Gastrocnemius medialis (tissue), 4 donors: ENCODE measurements at regions not wholly inside any gene's neighbourhood (a gene's known extent, or its start where the extent isn't known, plus 50 kb on each side); places are given as distances from the start of the nearest gene placed in this dataset.

Experiments used
- ATAC-seq, 2 donors: fragments of 150-250 bp; one replicate each; pipeline ENCODE4 v1.9.1; 2016
- DNase-seq, 2 donors: peaks; one replicate each; pipeline ENCODE4 v3.0.0-alpha.2; 2019
- H3K27ac ChIP-seq, 4 donors: fragments of 200-600 bp; sonication (generic); 1 replicate in 1 of 4; 2 replicates in 3 of 4; pipeline ENCODE4 v1.5.1; 2016 to 2018; ENCODE audit warnings: mild to moderate bottlenecking in 2 of 4, moderate library complexity in 1 of 4
- H3K27me3 ChIP-seq, 3 donors: fragments of 200-600 bp; sonication (generic) in 2 of 3; 1 replicate in 1 of 3; 2 replicates in 2 of 3; pipeline versions ENCODE4 v1.5.1 to v1.6.0; 2016 to 2019; ENCODE audit warnings: mild to moderate bottlenecking in 1 of 3, moderate library complexity in 1 of 3
- H3K36me3 ChIP-seq, 2 donors: fragments of 200-600 bp; sonication (generic) in 1 of 2; one replicate each; pipeline ENCODE4 v1.5.1; 2017 to 2018
- H3K4me1 ChIP-seq, 2 donors: fragments of 200-600 bp; sonication (generic) in 1 of 2; one replicate each; pipeline ENCODE4 v1.5.1; 2016 to 2017; ENCODE audit warnings: mild to moderate bottlenecking in 2 of 2
- H3K4me3 ChIP-seq, 4 donors: fragments of 200-600 bp; sonication (generic) in 3 of 4; 1 replicate in 1 of 4; 2 replicates in 3 of 4; pipeline ENCODE4 v1.5.1; 2016 to 2019; ENCODE audit warnings: mild to moderate bottlenecking in 2 of 4
- H3K9me3 ChIP-seq, 3 donors: fragments of 200-600 bp; sonication (generic) in 2 of 3; 1 replicate in 1 of 3; 2 replicates in 2 of 3; pipeline ENCODE4 v1.5.1; 2016 to 2019
- POLR2A ChIP-seq, 2 donors: fragments of 450-650 bp; IDR thresholded peaks; one replicate each; pipeline ENCODE4 v1.6.1; 2017; ENCODE audit warnings: antibody characterized with exemption in 2 of 2, mild to moderate bottlenecking in 2 of 2, moderate library complexity in 2 of 2
- in situ Hi-C, 4 donors: fragments of 200-750 bp; cut with MboI; loops; one replicate each; pipeline versions ENCODE4 v1.15.0 to v1.8.0; 2017; ENCODE audit warnings: low sequenced_read_pairs in 4 of 4
- intact Hi-C: fragments of 100-400 bp; cut with DNase I; formaldehyde crosslinking; loops from one replicate; pipeline ENCODE4 v1.15.1; 2023; ENCODE audit warnings: low total_unique reads
- TF ChIP-seq, protein P1 (sequence below), 5 experiments: fragments of 450-650 bp in 3 of 5; fragments of 200-600 bp in 2 of 5; sonication (generic) in 2 of 5; IDR thresholded peaks in 4 of 5; conservative IDR thresholded peaks in 1 of 5; 1 replicate in 4 of 5; 2 replicates in 1 of 5; pipeline ENCODE4 v1.5.1; 2016 to 2019; ENCODE audit warnings: antibody characterized with exemption in 5 of 5, mild to moderate bottlenecking in 3 of 5, moderate library complexity in 3 of 5

DNA sequence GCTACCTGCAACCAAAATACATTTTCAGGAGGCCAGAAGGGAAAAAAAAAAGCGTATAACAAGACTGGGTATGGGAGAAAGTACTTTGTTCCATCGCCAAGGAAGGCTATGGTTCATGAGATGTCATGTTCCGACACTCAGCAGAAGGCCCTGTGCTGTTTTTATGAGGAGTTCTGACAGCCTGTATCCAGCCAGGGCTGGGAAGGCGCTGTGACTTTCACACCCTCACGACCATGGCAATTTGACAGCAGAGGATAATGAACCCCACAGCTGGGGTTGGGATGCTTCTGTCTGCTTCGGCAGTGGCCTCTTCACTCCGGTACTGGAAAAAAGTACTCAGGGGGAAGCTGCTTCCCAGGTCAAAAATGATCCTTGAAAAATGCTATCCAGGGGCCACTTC lies 154.4 kb downstream of the PRELID2 start:
- TF ChIP-seq, protein P1, sequence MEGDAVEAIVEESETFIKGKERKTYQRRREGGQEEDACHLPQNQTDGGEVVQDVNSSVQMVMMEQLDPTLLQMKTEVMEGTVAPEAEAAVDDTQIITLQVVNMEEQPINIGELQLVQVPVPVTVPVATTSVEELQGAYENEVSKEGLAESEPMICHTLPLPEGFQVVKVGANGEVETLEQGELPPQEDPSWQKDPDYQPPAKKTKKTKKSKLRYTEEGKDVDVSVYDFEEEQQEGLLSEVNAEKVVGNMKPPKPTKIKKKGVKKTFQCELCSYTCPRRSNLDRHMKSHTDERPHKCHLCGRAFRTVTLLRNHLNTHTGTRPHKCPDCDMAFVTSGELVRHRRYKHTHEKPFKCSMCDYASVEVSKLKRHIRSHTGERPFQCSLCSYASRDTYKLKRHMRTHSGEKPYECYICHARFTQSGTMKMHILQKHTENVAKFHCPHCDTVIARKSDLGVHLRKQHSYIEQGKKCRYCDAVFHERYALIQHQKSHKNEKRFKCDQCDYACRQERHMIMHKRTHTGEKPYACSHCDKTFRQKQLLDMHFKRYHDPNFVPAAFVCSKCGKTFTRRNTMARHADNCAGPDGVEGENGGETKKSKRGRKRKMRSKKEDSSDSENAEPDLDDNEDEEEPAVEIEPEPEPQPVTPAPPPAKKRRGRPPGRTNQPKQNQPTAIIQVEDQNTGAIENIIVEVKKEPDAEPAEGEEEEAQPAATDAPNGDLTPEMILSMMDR (IDR thresholded peaks at IDR 0.05 in 4 of 5, conservative IDR thresholded peaks at IDR 0.05 in 1 of 5), result no peak
- TF ChIP-seq POLR2A (IDR thresholded peaks at IDR 0.05), result no peak
- no peak for ATAC-seq
- in situ Hi-C loops, result loop anchor here (10.0 to 25.0 kb wide), 2 partner anchors 144 to 382 kb away; no protein-coding TSS in a partner anchor
- no peak for DNase-seq
- peaks cover 0 to 7% of the 10 kb centered on the region in 2 donors for H3K4me1 ChIP-seq
- no peaks in the 10 kb centered on the region for H3K36me3 ChIP-seq
- no peak overlapping the region for H3K27ac ChIP-seq
- H3K27me3 ChIP-seq, result no peaks in the 10 kb centered on the region
- H3K4me3 ChIP-seq, result no peak overlapping the region
- intact Hi-C loops, result loop anchor here (1.0 to 5.0 kb wide), 2 partner anchors 147 to 369 kb away; no protein-coding TSS in a partner anchor
- H3K9me3 ChIP-seq, result no peaks in the 10 kb centered on the region

DNA sequence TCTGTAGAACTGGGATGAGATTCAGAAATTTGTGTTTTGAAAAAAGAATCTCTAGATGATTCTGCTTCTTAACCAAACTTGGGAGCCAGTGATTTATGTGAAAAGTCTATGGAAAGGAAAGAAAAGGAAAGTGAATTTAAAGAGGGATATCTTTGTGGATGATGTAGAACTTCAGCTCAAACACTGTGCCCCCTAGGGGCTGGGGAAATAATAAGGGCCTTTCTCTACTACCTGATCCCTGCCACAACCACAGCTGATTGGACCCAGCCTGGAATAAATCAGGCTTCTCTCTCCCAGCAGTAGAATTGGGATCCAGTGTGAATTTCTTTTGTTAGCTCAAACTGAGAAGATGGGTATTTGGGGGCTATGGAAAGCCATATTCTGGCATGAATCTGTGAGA lies 155.0 kb downstream of the PRELID2 start:
- peaks cover 0 to 7% of the 10 kb centered on the region in 2 donors for H3K4me1 ChIP-seq
- no peak overlapping the region for H3K4me3 ChIP-seq
- intact Hi-C loops (loop anchor here (5.0 kb wide), 1 partner anchor 147 kb away; no protein-coding TSS in a partner anchor), in situ Hi-C loops (loop anchor here (10.0 to 25.0 kb wide), 2 partner anchors 145 to 382 kb away; no protein-coding TSS in a partner anchor)
- no peak for ATAC-seq
- no peak for DNase-seq
- no peaks in the 10 kb centered on the region for H3K27me3 ChIP-seq
- no peak overlapping the region for H3K27ac ChIP-seq
- no peaks in the 10 kb centered on the region for H3K9me3 ChIP-seq
- no peak for TF ChIP-seq POLR2A (IDR thresholded peaks at IDR 0.05)
- TF ChIP-seq, protein P1 (IDR thresholded peaks at IDR 0.05 in 4 of 5, conservative IDR thresholded peaks at IDR 0.05 in 1 of 5), result no peak
- no peaks in the 10 kb centered on the region for H3K36me3 ChIP-seq

DNA sequence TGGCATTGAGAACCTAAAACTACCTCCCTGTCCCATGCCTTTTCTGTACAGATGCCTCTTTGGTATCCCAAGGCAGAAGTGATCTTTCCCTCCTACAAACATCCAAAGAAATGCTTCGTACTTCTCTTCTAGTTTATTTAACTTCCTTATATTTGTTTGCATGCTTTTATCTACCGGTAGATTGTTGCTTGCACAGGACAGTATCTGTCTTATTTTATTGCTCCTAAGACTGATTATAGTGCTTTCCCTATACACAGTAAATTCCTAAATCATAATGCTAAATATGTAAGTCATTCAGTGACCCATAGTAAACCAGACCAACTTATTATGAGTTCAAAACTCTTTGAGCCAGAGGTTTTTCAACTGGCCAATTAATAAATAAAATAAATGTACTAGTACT lies 156.9 kb downstream of the PRELID2 start:
- intact Hi-C loops (no loop called here), in situ Hi-C loops (loop anchor here (25.0 kb wide), 1 partner anchor 384 kb away; no protein-coding TSS in a partner anchor)
- no peaks in the 10 kb centered on the region for H3K9me3 ChIP-seq
- H3K27ac ChIP-seq, result no peak overlapping the region
- TF ChIP-seq, protein P1 (IDR thresholded peaks at IDR 0.05 in 4 of 5, conservative IDR thresholded peaks at IDR 0.05 in 1 of 5), result no peak
- no peak for TF ChIP-seq POLR2A (IDR thresholded peaks at IDR 0.05)
- no peak for DNase-seq
- H3K4me1 ChIP-seq, result peaks cover 0 to 7% of the 10 kb centered on the region in 2 donors
- no peak for ATAC-seq
- no peaks in the 10 kb centered on the region for H3K27me3 ChIP-seq
- H3K4me3 ChIP-seq, result no peak overlapping the region
- H3K36me3 ChIP-seq, result no peaks in the 10 kb centered on the region

DNA sequence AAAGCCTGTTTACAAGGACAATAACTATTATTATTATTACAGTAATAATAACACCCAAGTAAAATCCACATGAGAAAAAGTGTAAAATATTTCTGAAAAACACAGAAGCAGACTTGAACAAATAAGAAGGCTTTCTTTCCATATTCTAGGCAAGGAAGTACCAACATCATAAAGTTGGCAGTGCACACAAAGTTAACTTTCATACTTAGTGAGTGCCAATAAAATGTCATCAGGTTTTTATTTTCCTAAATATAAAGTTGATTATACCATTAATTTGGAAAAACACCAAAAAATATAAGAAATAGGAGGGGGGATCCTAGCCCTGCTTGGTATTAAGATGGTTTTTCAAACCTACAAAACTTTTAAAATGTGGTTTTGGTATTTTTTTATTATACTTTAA lies 161.4 kb downstream of the PRELID2 start:
- no peak for TF ChIP-seq POLR2A (IDR thresholded peaks at IDR 0.05)
- TF ChIP-seq, protein P1 (IDR thresholded peaks at IDR 0.05 in 4 of 5, conservative IDR thresholded peaks at IDR 0.05 in 1 of 5), result no peak
- Histone ChIP-seq H3K36me3 (no peaks in the 10 kb centered on the region), H3K27me3 (no peaks in the 10 kb centered on the region), H3K27ac (no peak overlapping the region), H3K4me1 (no peaks in the 10 kb centered on the region), H3K9me3 (no peaks in the 10 kb centered on the region), H3K4me3 (no peak overlapping the region)
- ATAC-seq (no peak), DNase-seq (no peak)
- in situ Hi-C loops (no loop called here), intact Hi-C loops (no loop called here)

DNA sequence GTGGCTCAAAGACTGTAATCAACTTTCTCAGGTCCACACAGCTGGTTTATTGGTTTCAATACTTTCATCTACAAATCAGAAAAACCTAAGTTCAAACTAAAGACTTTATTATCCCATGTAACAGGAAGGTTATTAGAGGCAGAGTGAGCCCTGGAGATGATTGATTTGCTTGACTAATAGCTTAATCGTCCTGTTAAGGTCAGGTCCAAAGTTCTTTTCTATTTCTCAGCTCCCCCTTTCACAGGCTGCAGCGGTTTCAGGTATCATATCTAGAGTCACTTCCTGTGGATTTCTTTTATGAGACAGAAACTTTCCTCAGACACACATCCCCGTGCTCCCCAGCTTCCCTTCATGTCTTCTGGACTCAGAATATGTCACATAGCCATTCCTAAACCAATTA lies 166.4 kb downstream of the PRELID2 start:
- peaks cover 0 to 3% of the 10 kb centered on the region in 2 donors for H3K4me1 ChIP-seq
- no peaks in the 10 kb centered on the region for H3K9me3 ChIP-seq
- no peak overlapping the region for H3K4me3 ChIP-seq
- no peaks in the 10 kb centered on the region for H3K36me3 ChIP-seq
- H3K27me3 ChIP-seq, result no peaks in the 10 kb centered on the region
- TF ChIP-seq POLR2A (IDR thresholded peaks at IDR 0.05), result no peak
- TF ChIP-seq, protein P1 (IDR thresholded peaks at IDR 0.05 in 4 of 5, conservative IDR thresholded peaks at IDR 0.05 in 1 of 5), result no peak
- in situ Hi-C loops (no loop called here), intact Hi-C loops (no loop called here)
- DNase-seq (no peak), ATAC-seq (no peak)
- H3K27ac ChIP-seq, result no peak overlapping the region
